Thyroid gland (tissue), 4 donors: ENCODE measurements at regions not wholly inside any gene's neighbourhood (a gene's known extent, or its start where the extent isn't known, plus 50 kb on each side); places are given as distances from the start of the nearest gene placed in this dataset.

Source experiments
- DNase-seq, 2 donors: peaks; one replicate each; pipeline ENCODE4 v3.0.0-alpha.2; 2019
- H3K27ac ChIP-seq, 3 donors: fragments of 200-600 bp; sonication (generic); 1 replicate in 2 of 3; 2 replicates in 1 of 3; pipeline ENCODE4 v1.5.1; 2016 to 2019; ENCODE audit warnings: mild to moderate bottlenecking in 1 of 3, moderate library complexity in 1 of 3
- H3K27me3 ChIP-seq: fragments of 200-600 bp; sonication (generic); one replicate; pipeline ENCODE4 v1.5.1; 2019
- H3K36me3 ChIP-seq, 2 donors: fragments of 200-600 bp; sonication (generic); one replicate each; pipeline ENCODE4 v1.5.1; 2016 to 2019
- H3K4me1 ChIP-seq, 2 donors: fragments of 200-600 bp; sonication (generic); one replicate each; pipeline ENCODE4 v1.5.1; 2017 to 2019
- H3K4me3 ChIP-seq, 3 donors: fragments of 200-600 bp; sonication (generic); replicated peaks in 1 of 3; 1 replicate in 2 of 3; 2 replicates in 1 of 3; pipeline ENCODE4 v1.5.1; 2016; ENCODE audit warnings: mild to moderate bottlenecking in 1 of 3
- H3K9me3 ChIP-seq: fragments of 200-600 bp; sonication (generic); one replicate; pipeline ENCODE4 v1.5.1; 2017
- POLR2A ChIP-seq, 2 donors: fragments of 450-650 bp; IDR thresholded peaks; one replicate each; pipeline ENCODE4 v1.6.1; 2017; ENCODE audit warnings: antibody characterized with exemption in 2 of 2, mild to moderate bottlenecking in 2 of 2, moderate library complexity in 1 of 2
- WGBS, 2 donors: methylation state at CpG; one replicate each; pipeline ENCODE4 v1.1.5; 2017; 5-methylcytosine and 5-hydroxymethylcytosine counted together
- intact Hi-C: fragments of 100-400 bp; cut with DNase I; formaldehyde crosslinking; loops from one replicate; pipeline ENCODE4 v1.15.1; 2023
- TF ChIP-seq, protein P1 (sequence below), 6 experiments: fragments of 200-600 bp in 3 of 6; fragments of 450-650 bp in 3 of 6; sonication (generic) in 3 of 6; IDR thresholded peaks; one replicate each; pipeline ENCODE4 v1.5.1; 2016 to 2019; ENCODE audit warnings: antibody characterized with exemption in 6 of 6, mild to moderate bottlenecking in 2 of 6, inconsistent platforms in 1 of 6, moderate library complexity in 1 of 6

- Histone ChIP-seq H3K36me3 (no peaks in the 10 kb centered on the region), H3K27ac (peak overlapping the region in 1 of 3 donors; percentile 51), H3K4me1 (peaks cover 0 to 11% of the 10 kb centered on the region in 2 donors), H3K4me3 (no peak overlapping the region), H3K27me3 (no peaks in the 10 kb centered on the region), H3K9me3 (no peaks in the 10 kb centered on the region)
- TF ChIP-seq POLR2A (IDR thresholded peaks at IDR 0.05) = no peak
- TF ChIP-seq, protein P1, sequence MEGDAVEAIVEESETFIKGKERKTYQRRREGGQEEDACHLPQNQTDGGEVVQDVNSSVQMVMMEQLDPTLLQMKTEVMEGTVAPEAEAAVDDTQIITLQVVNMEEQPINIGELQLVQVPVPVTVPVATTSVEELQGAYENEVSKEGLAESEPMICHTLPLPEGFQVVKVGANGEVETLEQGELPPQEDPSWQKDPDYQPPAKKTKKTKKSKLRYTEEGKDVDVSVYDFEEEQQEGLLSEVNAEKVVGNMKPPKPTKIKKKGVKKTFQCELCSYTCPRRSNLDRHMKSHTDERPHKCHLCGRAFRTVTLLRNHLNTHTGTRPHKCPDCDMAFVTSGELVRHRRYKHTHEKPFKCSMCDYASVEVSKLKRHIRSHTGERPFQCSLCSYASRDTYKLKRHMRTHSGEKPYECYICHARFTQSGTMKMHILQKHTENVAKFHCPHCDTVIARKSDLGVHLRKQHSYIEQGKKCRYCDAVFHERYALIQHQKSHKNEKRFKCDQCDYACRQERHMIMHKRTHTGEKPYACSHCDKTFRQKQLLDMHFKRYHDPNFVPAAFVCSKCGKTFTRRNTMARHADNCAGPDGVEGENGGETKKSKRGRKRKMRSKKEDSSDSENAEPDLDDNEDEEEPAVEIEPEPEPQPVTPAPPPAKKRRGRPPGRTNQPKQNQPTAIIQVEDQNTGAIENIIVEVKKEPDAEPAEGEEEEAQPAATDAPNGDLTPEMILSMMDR (IDR thresholded peaks at IDR 0.05) = no peak
- intact Hi-C loops = no loop called here
- 59 to 67% methylated on average over 6 of the region's 6 CpGs for WGBS, 2 donors
- peak; percentile 9 to 46 for DNase-seq
Observed at GRCh38 chr5:57834829-57835608, 352.4 kb upstream of the ACTBL2 start.

DNA sequence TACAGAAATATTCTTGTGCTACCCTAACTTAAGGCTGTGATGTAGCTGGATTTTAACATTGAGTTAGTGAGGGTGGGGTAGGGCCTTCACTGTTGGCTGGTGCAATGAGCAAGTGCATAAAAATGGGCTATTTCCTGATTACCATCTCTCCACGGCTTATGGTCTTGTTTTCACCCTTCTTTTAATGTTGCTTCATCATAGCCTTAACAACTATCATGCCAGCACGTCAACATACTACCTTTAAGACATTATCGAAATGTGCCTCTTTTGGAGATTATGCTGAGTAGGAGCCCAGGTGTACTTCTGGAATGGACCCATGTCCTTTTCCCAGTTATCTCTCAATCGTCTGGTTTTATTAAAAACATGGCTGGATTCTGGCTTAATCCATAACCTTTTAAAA, 350.9 kb upstream of the ACTBL2 start:
- DNase-seq = no peak
- 94 to 95% methylated on average over 4 of the region's 4 CpGs for WGBS, 2 donors
- no peak overlapping the region for H3K27ac ChIP-seq
- no peaks in the 10 kb centered on the region for H3K9me3 ChIP-seq
- no peak overlapping the region for H3K4me3 ChIP-seq
- H3K4me1 ChIP-seq = peaks cover 0 to 11% of the 10 kb centered on the region in 2 donors
- H3K27me3 ChIP-seq = no peaks in the 10 kb centered on the region
- no peak for TF ChIP-seq POLR2A (IDR thresholded peaks at IDR 0.05)
- TF ChIP-seq, protein P1 (IDR thresholded peaks at IDR 0.05) = no peak
- intact Hi-C loops = no loop called here
- no peaks in the 10 kb centered on the region for H3K36me3 ChIP-seq

GRCh38 chr5:57832875-57833274, 350.3 kb upstream of the ACTBL2 start:
- no peaks in the 10 kb centered on the region for H3K27me3 ChIP-seq
- 14 to 24% methylated on average over 2 of the region's 2 CpGs for WGBS, 2 donors
- H3K9me3 ChIP-seq = no peaks in the 10 kb centered on the region
- intact Hi-C loops = no loop called here
- DNase-seq = peak; percentile 39 to 58
- H3K4me3 ChIP-seq = no peak overlapping the region
- peaks cover 0 to 11% of the 10 kb centered on the region in 2 donors for H3K4me1 ChIP-seq
- TF ChIP-seq, protein P1 (IDR thresholded peaks at IDR 0.05) = no peak
- TF ChIP-seq POLR2A (IDR thresholded peaks at IDR 0.05) = no peak
- H3K36me3 ChIP-seq = no peaks in the 10 kb centered on the region
- no peak overlapping the region for H3K27ac ChIP-seq

DNA sequence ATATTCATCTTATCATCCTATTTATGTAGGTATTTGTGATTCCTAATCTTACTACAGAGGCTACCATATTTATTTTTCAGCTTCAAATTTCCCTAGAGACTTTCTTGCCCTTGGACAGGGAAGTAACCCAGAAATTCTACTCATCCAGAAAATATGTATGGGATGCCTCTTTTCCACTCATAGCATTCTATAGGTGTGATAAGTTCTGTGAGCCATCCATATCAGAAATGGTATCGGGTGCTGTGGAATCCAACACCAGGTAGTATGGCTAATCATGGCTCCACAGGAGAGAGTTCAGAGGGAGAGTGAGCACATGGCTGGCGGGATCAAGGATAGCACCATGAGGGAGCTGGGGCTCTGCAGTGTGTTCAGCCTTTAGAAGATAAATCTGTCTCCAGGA, 349.3 kb upstream of the ACTBL2 start:
- Histone ChIP-seq H3K4me1 (peaks cover 0 to 11% of the 10 kb centered on the region in 2 donors), H3K4me3 (no peak overlapping the region), H3K9me3 (no peaks in the 10 kb centered on the region), H3K36me3 (no peaks in the 10 kb centered on the region), H3K27ac (no peak overlapping the region), H3K27me3 (no peaks in the 10 kb centered on the region)
- intact Hi-C loops = no loop called here
- no peak for TF ChIP-seq POLR2A (IDR thresholded peaks at IDR 0.05)
- TF ChIP-seq, protein P1 (IDR thresholded peaks at IDR 0.05) = no peak
- DNase-seq = no peak
- WGBS, 2 donors = 94 to 96% methylated on average over 2 of the region's 2 CpGs

GRCh38 chr5:57831090-57831489, 348.5 kb upstream of the ACTBL2 start:
- Histone ChIP-seq H3K4me1 (peaks cover 0 to 11% of the 10 kb centered on the region in 2 donors), H3K27me3 (no peaks in the 10 kb centered on the region), H3K27ac (no peak overlapping the region), H3K4me3 (peak overlapping the region in 1 of 3 donors; percentile 1), H3K36me3 (no peaks in the 10 kb centered on the region), H3K9me3 (no peaks in the 10 kb centered on the region)
- no peak for TF ChIP-seq POLR2A (IDR thresholded peaks at IDR 0.05)
- TF ChIP-seq, protein P1 (IDR thresholded peaks at IDR 0.05) = no peak
- no peak for DNase-seq
- intact Hi-C loops = no loop called here
